HK-2 (cell line): ENCODE measurements at regions not wholly inside any gene's neighbourhood (a gene's known extent, or its start where the extent isn't known, plus 50 kb on each side); places are given as distances from the start of the nearest gene placed in this dataset.
"Not testable (repeated sequence)": the region's sequence is repeated elsewhere in the genome, so short reads cannot be mapped to it uniquely, and the experiment has no call there.

Experiments used
- DNase-seq: peaks from one replicate; pipeline ENCODE4 v3.0.0-alpha.2; 2018; ENCODE audit not compliant: unreplicated experiment

GRCh38 chr2:36058953-36059352 lies 296.6 kb upstream of the CRIM1 start:
- DNase-seq, result no peak

DNA sequence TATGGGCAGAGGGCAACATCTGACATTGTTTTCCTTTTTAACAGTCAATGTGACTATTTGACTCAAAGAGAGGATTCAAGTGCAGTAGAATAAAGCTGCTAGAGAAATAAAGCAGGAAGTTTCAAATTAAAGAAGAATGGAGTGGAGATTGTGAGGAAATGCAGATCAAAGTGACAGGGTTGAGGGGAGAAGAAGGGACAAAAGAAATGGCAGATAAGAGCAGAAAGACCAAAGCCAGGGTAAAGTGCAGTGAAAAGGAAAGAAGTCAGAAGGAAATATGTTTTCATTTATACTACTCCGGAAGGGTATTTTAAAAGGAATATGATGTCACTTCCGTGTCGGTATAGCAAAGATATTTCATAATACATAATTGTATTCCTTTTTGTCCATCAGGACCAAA lies 297.5 kb upstream of the CRIM1 start:
- DNase-seq, result no peak

- no peak for DNase-seq
These were observed 302.8 kb upstream of the CRIM1 start for GRCh38 chr2:36052819-36053218.

GRCh38 chr2:36044411-36044810 lies 311.2 kb upstream of the CRIM1 start:
- no peak for DNase-seq

- DNase-seq, result no peak
These were observed 320.4 kb upstream of the CRIM1 start for GRCh38 chr2:36035137-36035536.

- DNase-seq, result no peak
These were observed 323.5 kb upstream of the CRIM1 start for GRCh38 chr2:36032046-36032445.

- DNase-seq, result no peak
These were observed 324.1 kb upstream of the CRIM1 start for GRCh38 chr2:36031471-36031870.

GRCh38 chr2:36027616-36028015 lies 328.0 kb upstream of the CRIM1 start:
- DNase-seq, result no peak

DNA sequence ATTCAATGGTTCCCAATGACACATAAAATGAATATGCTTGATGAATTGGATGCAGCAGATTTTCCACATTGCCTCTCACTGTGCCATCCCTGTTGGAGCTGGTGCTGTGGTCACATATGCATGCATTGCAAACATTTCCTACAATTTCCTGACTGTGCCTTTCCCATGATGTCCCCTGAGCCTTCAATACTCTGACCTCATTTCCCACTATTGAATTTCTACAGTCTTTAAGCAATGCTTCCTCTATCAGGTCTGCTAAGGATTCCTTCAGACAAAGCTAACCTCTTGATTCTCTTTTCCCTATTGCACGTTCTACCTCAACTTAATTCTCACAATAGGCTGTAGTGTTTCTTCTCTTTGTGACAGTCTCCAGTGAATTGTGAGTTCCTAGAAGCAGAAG lies 342.5 kb upstream of the CRIM1 start:
- no peak for DNase-seq

- DNase-seq, result no peak
These were observed 349.1 kb upstream of the CRIM1 start for GRCh38 chr2:36006444-36006843.

DNA sequence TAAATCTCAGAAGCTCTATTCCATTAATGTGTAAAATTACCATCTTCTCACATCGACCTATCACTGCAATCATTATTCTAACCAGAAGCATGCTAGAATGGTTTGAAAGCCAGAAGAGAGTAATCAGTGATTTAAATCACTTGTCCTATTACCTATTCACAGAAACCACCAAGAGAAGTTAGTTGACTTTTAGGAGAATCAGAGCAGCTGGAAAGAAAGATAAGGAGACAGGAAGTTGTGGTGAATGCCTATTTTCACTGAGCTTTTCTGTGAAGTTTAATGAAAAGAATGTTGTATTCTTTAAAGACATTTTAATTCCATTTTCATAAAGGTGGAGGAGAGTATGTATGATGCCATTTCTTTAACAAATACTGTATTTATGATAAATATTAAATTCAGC lies 352.6 kb upstream of the CRIM1 start:
- no peak for DNase-seq

DNA sequence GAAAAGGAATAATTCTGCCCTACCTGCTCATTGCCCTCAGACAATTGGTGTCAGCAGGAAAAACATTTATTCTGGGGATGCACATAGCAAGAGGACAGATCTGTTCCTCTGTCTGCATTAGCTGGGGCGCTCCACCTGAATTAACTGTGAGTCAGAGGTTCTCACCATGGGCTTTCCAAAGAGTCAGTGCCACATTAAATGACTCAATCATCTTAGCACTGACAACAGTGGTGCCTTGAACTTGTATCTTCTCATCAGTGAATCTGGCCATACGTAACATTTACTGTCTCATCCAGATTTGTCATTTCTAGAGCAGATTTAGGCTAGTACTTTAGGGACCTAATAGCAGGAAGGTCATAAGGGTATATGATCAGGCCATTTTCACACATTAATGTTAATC lies 358.1 kb upstream of the CRIM1 start:
- DNase-seq, result no peak

DNA sequence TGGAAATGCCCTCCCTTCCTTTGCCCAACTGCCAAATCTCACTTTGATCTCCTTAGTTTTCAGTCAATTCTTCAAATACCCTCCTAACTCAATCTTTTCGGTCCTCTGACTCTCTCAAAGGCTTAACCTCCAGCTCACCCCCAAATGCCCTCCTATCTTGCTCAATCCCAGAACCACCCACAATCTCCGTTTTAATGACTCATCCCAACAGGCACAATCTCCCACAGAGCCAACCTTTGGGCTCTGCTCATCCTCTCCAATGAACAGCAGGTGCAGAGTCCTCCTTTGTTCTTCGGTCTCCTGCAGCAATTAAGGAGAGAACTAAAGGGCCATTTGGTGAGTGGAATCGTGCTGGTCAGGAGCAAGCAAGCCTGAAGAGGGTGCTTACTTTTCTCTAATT lies 366.1 kb upstream of the CRIM1 start:
- no peak for DNase-seq

- no peak for DNase-seq
These were observed 366.5 kb upstream of the CRIM1 start for GRCh38 chr2:35989040-35989439.

- DNase-seq, result no peak
These were observed 368.7 kb upstream of the CRIM1 start for GRCh38 chr2:35986871-35987270.

DNA sequence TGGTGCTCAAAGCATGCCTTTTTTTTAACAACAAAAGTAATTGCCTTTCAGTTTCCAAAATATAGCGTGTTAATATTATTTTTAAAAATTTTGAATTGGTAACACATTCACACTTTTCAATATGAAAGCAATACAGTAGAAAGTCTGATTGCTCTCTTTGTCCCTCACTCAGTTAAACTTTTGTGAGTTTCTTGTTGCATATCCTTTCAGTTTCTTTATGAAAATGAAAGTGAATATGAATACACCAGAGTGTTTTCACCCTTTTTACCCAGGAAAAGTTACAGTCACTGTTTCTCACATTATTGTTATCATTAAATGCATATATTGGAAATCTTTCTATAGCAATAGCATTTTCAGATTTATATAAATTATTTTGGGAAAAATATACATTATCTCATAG lies 377.4 kb upstream of the CRIM1 start:
- no peak for DNase-seq

DNA sequence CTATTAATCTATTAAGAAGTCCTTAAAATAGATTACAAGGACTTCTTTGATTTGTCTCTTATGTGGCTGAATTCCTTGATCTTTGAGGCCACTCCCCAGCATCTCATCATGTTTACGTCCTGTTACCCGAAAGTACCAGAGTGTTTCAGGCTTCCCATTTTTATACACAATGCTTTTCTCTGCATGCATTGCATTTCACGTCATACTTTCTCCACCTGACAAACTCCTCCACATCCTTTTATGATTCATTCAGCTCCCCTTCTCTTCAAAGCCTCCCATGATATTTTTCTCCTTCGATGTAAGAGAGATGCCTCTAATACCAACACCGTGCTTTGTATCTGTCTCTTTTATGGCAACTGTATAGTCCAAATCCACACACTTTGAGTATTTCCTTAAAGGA lies 379.0 kb upstream of the CRIM1 start:
- DNase-seq, result no peak

DNA sequence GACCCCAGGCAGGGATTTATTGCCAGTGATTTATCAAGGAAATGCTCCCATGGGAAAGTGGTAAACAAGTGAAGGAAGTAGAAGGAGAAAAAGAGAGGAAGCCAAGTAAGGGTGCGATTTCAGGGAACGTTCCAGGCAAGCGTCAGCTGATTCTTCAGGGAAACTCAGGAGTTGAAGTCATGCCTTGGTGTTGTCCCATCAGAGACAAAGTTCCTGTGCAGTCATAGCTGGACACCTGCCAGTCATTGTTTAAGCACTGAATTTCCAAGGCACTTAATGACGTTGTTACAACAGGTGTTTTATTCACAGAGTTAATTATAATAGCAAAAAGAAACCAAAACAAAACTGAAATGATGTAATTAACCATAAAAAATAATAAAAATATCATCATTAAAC lies 381.8 kb upstream of the CRIM1 start:
- DNase-seq, result no peak

GRCh38 chr2:35973132-35973736 lies 382.3 kb upstream of the CRIM1 start:
- DNase-seq, result no peak

DNA sequence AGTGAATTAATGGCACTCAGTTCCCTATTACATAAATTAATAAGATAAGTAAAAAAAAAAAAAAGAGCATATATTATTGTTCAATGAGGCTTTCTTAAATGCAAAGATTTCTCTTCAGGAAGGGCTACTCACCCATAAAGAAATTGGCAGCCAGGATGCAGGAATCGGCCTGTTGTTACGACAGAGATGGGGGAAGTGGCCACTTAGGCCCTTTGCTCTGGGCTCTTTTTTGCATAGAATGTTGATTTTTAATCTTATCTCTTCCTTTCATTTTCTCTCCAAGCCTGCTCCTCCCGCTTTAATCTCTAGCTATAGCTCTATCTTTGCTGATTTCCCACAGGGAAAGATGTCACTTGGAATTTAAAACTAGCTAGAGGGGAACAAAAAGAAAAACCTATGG lies 391.8 kb upstream of the CRIM1 start:
- DNase-seq, result no peak

DNA sequence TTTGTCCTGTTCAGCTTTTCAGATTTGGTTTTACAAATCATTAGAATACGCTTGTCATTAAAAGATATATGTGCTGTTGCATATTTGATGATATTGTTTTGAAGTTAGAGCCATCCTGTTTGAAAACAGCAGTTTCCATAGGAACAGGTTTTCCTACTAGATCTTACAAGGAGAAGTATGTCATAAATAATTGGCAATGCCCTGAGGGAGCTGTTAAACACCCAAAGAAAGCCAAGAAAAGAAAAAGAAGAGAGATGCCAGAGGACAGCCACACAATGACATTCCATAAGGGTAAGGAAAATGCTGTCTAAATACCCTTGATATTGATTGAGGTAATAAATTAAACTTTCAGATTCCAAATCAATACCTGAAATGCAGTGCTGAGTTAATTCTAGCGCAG lies 392.2 kb upstream of the CRIM1 start:
- no peak for DNase-seq

DNA sequence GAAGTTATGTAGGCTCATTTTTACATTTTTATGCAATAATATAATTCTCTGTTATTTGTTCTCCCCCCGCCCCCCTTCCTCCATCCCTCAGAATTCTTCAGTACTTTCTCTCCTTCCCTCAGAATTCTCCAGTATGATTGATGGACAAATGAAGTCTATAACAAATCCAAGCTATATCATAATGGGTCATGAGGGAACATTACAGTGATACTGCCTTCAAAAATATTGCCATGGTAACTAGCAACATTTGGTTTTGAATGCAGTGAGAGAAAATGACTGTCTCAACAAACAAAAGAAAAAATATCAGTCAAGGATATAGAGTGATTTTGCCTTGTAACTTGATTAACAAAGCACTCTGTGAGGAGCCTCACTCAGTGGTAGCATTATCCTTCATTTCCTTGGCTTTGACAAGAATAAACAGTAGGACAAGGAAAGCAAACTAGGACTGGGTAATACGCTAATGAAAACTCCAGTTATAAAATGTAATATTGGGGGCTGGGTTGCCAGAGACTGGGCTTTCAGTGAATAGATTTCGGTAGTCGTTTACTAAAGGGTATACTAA lies 392.9 kb upstream of the CRIM1 start:
- no peak for DNase-seq

- no peak for DNase-seq
These were observed 395.0 kb upstream of the CRIM1 start for GRCh38 chr2:35960596-35960995.

GRCh38 chr2:35957053-35957452 lies 398.5 kb upstream of the CRIM1 start:
- not testable (repeated sequence) for DNase-seq
